GM21723 (cell line): ENCODE measurements at regions not wholly inside any gene's neighbourhood (a gene's known extent, or its start where the extent isn't known, plus 50 kb on each side); places are given as distances from the start of the nearest gene placed in this dataset.
"Not testable (repeated sequence)": the region's sequence is repeated elsewhere in the genome, so short reads cannot be mapped to it uniquely, and the experiment has no call there.

Experiments used
- ATAC-seq: cut with Tn5 transposase; IDR thresholded peaks from one replicate; pipeline ENCODE4 v1.9.1; 2021; ENCODE audit warnings: mild to moderate bottlenecking, moderate library complexity; ENCODE audit not compliant: unreplicated experiment

DNA sequence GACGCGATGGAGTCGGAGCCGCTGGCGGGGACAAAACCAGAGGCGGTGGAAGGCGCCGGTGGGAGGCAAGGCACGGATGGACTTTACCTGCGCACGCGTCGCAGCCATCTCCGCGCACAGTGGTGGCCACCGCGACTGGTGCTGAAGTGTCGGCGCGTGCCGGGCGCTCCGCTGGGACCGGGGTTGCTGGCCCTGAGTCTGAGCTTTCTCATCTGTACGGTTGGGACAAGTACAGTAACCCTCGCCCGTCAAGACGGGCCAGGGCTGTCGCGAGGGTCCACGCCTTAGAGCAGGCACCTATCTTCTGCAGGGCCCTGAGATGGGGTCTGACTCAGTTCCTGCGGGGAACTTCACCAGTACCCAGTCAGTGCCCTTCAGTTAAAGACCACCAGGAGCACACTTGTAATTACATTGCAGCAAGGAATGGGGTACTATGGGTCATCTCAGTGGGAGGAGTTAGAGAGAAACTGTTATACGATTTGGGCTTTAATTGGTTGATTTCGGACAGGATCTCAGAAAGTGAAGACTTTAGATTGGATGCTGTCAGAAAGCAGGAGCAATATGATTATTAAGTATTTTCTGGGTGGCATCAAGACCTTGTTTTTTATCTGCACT, 385.6 kb downstream of the SPATA31A6 start:
- not testable (repeated sequence) for ATAC-seq

DNA sequence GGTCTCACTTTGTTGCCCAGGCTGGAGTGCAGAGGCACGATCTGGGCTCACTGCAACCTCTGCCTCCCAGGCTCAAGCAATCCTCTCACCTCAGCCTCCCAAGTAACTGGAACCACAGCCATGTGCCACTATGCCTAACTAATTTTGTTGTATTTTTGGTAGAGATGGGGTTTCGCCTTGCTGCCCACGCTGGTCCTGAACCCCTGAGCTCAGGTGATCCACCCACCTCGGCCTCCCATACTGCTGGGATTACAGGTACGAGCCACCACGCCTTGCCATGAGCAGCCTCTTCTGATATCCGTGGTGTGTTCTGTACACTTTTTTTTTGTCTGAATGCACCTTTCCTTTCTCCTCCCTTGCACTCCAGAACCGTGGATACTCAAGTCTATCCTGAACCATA, 394.4 kb downstream of the SPATA31A6 start:
- not testable (repeated sequence) for ATAC-seq
